Kidney epithelial cell (primary cell): ENCODE measurements at regions not wholly inside any gene's neighbourhood (a gene's known extent, or its start where the extent isn't known, plus 50 kb on each side); places are given as distances from the start of the nearest gene placed in this dataset.
A peak's percentile ranks its signal among the peaks of the same experiment; 100 is the strongest.

Experiments
- DNase-seq: peaks from one replicate; pipeline ENCODE4 v3.0.0-alpha.2; 2010; ENCODE audit warnings: low read depth
- H3K27me3 ChIP-seq: 2 replicates; pipeline ENCODE4 v1.6.0; 2011; ENCODE audit warnings: low read length; ENCODE audit not compliant: control insufficient read depth, insufficient read depth
- H3K36me3 ChIP-seq: 2 replicates; pipeline ENCODE4 v1.5.1; 2011; ENCODE audit warnings: low read length; ENCODE audit not compliant: control insufficient read depth, insufficient read depth
- H3K4me3 ChIP-seq: 2 replicates; pipeline ENCODE4 v1.5.1; 2011; ENCODE audit warnings: low read depth, mild to moderate bottlenecking, control low read depth, low read length
- CTCF ChIP-seq: IDR thresholded peaks from 2 replicates; pipeline ENCODE4 v1.5.1; 2011; ENCODE audit warnings: mild to moderate bottlenecking, moderate library complexity, low read length, control low read depth, inconsistent platforms; ENCODE audit not compliant: insufficient read depth, poor library complexity, severe bottlenecking

DNA sequence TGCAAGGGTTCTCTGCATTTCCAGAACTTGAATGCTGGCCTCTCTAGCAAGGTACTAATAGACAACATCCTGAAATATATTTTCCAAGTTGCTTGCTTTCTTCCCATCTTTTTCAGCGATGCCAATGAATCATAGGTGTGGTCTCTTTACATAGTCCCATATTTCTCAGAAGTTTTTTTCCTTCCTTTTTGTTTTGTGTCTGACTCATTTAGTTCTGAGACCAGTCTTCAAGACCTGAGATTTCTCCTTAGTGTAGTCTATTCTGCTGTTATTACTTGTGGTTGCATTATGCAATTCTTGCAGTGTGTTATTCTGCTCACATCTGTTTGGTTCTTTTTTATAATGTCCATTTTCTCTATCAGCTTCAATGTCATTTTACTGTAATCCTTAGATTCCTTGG lies 1265.0 kb upstream of the ALCAM start:
- no peak for DNase-seq
- H3K4me3 ChIP-seq = no peak overlapping the region
- H3K36me3 ChIP-seq = no peaks in the 10 kb centered on the region
- no peaks in the 10 kb centered on the region for H3K27me3 ChIP-seq
- no peak for TF ChIP-seq CTCF

DNA sequence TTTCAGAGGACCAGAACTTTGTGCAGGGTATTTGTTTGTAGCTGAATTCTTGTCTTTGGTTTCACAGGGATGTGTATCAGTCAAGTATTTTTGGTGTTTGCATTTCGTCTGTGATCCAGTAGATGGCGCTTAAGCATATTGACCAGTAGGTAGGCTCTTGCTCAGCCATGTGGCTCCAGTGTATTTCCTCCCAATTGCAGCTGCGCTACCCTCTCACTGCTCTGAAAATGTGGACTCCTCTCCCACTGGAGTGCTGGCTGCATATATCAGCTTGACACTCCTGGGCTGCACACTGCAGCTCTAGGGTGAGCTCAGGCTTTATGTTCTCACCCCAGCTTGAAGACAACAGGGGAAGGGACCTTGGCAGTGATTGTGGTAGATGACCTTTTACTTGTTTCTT lies 1264.3 kb upstream of the ALCAM start:
- Histone ChIP-seq H3K36me3 (no peaks in the 10 kb centered on the region), H3K4me3 (no peak overlapping the region), H3K27me3 (no peaks in the 10 kb centered on the region)
- TF ChIP-seq CTCF = peak; percentile 67
- peak; percentile 10 for DNase-seq

GRCh38 chr3:104106276-104106675 lies 1260.4 kb upstream of the ALCAM start:
- Histone ChIP-seq H3K4me3 (no peak overlapping the region), H3K27me3 (no peaks in the 10 kb centered on the region), H3K36me3 (no peaks in the 10 kb centered on the region)
- TF ChIP-seq CTCF = no peak
- no peak for DNase-seq

GRCh38 chr3:104108522-104108921 lies 1258.2 kb upstream of the ALCAM start:
- no peak for DNase-seq
- H3K36me3 ChIP-seq = no peaks in the 10 kb centered on the region
- H3K4me3 ChIP-seq = no peak overlapping the region
- TF ChIP-seq CTCF = no peak
- no peaks in the 10 kb centered on the region for H3K27me3 ChIP-seq

DNA sequence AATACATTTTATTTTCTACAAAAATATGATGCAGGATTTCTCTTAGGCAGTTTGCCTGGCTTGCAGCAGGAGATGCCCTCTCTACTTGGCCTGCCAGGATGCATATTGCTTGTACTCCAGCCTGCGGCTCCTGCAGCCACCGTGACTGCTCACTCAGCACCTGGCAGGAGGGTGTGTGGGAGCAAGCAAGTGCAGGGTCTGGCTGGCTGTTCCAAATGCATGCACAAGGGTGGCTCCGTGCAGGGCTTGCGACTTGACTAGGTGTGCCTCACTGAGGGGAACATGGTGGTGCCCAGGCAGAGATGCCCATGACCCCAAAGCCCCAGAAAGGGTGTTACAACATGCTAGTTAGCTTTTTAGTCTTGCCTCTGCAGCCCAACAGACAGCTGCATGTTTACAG lies 1240.2 kb upstream of the ALCAM start:
- no peak for TF ChIP-seq CTCF
- no peaks in the 10 kb centered on the region for H3K27me3 ChIP-seq
- DNase-seq = no peak
- no peak overlapping the region for H3K4me3 ChIP-seq
- H3K36me3 ChIP-seq = no peaks in the 10 kb centered on the region

- Histone ChIP-seq H3K4me3 (no peak overlapping the region), H3K36me3 (no peaks in the 10 kb centered on the region), H3K27me3 (no peaks in the 10 kb centered on the region)
- DNase-seq = no peak
- no peak for TF ChIP-seq CTCF
Observed at GRCh38 chr3:104126864-104127553, 1239.7 kb upstream of the ALCAM start.
